Activated CD8-positive, alpha-beta memory T cell treated with anti-CD3 and anti-CD28 coated beads, Interleukin-2, amount 50 U/mL, for 48 hours (primary cell): ENCODE measurements at regions not wholly inside any gene's neighbourhood (a gene's known extent, or its start where the extent isn't known, plus 50 kb on each side); places are given as distances from the start of the nearest gene placed in this dataset.
A peak's percentile ranks its signal among the peaks of the same experiment; 100 is the strongest.
"Not testable (repeated sequence)": the region's sequence is repeated elsewhere in the genome, so short reads cannot be mapped to it uniquely, and the experiment has no call there.

ENCODE experiments used
- DNase-seq: peaks from one replicate; pipeline ENCODE4 v3.0.0-alpha.2; 2020

DNA sequence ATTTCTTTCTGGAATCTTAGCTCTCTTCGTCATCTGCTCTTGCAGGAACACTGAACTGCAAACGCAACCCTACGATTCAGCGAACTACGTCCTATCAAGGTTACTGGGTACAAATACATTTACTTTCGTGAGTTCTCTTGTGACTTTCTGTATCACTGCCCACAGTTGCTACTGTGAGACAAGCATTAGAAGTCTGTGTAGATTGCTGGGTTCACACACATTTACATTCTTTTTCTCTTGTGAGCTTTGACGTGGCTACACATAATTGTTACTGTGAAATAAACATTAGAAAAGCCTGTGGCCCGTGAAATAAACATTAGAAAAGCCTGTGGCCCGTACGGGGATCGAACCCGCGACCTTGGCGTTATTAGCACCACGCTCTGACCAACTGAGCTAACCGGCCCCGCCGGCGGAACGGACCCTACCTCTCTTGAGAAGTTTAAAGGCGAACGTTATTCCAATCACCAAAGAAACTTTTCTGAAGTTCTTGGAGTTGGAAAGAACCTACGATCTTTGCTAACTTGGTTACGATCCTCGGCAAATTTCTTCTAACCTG is 61.2 kb upstream of the ZNF322 start:
- DNase-seq = not testable (repeated sequence)

DNA sequence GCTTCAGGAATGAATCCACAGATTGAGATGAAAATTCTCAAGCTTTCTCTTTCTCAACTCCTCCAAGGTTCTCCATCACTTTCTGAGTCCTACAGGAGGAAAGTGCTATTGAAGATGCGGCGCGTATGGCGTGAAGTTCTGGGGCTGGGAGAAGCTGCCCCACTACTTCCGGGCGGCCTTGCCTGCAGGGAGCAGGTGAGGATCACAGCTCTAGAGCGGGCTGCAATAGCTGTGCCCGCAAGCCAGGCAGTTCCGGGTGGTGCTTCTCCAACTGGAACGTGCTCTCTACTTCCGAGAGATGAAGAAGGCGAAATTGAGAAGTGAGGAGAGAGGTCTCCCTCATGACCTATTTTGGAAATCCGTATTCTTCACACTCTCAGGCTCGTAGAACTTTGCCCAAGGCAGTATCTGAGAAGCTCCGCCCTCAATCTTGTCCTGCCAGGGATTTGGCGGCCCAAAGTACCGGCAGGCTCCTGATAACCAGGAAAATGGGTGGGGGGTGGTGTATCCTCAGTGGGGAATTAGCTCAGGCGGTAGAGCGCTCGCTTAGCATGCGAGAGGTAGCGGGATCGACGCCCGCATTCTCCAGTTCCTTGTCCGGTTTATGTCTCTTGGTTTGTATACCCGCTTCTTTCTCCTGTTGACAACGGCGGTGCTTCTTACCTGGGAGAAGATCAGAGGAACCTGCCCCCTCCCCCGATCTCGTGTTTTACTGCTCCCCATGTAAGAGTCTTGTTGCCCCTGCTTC is 70.6 kb upstream of the ZNF322 start:
- not testable (repeated sequence) for DNase-seq

GRCh38 chr6:26734776-26735472 is 75.4 kb upstream of the ZNF322 start:
- DNase-seq = not testable (repeated sequence)

DNA sequence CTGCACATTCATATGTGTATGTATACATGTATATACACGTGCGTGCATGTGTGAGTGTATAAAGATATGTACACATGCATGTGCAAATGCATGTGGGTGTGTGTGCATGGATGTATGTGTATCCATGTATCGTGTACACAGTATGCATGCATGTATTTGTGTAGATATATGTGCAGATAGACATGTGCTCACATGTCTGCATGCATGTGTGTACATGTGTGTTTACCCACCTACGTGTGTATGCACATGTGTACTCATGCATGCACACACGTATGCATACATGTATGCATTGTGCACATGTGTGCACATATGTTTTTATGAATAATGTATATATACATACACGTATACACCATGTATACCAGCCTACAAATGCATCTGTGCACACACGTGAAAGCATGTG is 80.3 kb upstream of the ZNF322 start:
- no peak for DNase-seq

GRCh38 chr6:26743157-26743821 is 83.7 kb upstream of the ZNF322 start:
- DNase-seq = peak; percentile 80

GRCh38 chr6:26743941-26744699 is 84.6 kb upstream of the ZNF322 start:
- no peak for DNase-seq

GRCh38 chr6:26744837-26745282 is 85.3 kb upstream of the ZNF322 start:
- not testable (repeated sequence) for DNase-seq

DNA sequence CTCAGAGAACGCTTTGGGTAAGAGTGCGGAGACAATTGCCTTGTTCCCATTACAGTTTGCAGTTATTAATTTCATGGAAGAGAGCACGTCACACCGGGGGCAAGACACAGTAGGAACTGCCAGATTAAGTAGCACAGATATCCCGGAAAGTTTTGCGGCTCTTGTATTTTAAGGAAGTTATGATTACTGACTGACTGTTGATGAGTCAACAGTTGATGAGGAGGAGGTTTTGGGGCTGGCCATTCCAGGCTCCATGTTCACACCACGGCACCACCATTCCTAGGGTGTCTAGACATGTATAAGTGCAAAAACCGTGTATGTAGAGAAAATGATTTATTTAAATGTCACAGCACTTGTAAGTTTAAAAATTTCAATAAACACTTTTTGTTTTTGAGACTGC is 86.4 kb upstream of the ZNF322 start:
- DNase-seq = not testable (repeated sequence)

DNA sequence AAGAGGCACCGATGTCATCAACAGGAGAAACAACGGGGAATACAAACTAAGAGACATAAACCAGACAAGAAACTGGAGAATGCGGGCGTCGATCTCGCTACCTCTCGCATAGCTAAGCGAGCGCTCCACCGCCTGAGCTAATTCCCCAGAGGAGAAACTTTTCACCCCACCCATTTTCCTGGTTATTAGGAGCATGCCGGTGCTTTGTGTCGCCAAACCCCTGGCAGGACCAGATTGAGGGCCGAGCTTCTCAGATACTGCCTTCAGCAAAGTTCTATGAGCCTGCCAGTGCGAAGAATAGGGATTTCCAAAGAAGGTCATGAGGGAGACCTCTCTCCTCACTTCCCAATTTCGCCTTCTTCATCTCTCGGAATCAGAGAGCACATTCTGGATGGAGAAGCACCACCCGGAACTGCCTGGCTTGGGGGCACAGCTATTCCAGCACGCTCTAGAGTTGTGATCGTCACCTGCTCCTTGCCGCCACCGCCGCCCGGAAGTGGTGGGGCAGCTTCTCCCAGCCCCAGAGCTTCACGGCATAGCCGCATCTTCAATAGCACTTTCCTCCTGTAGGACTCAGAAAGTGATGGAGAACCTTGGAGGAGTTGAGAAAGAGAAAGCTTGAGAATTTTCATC is 89.7 kb upstream of the ZNF322 start:
- not testable (repeated sequence) for DNase-seq

- DNase-seq = not testable (repeated sequence)
Observed at GRCh38 chr6:26749759-26750126, 90.2 kb upstream of the ZNF322 start.

DNA sequence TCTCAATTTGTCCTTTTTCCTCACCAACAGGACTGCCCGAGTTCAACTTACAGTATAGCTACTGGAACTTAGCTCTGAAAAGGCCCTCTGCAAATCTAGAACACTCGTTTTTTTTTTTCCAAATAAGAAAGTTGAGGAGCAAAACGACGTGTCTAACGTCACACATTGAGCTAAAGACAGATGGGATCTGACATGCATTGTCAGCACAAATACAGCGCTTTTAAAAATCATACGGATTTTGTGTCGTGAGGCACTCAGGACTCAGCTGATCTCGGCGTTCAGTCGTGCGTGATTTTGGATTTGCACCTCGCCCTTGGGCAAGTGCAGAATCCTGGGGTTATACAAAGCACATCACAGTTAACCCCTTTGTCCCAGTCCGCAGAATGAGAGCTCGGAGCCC is 94.7 kb upstream of the ZNF322 start:
- no peak for DNase-seq

DNA sequence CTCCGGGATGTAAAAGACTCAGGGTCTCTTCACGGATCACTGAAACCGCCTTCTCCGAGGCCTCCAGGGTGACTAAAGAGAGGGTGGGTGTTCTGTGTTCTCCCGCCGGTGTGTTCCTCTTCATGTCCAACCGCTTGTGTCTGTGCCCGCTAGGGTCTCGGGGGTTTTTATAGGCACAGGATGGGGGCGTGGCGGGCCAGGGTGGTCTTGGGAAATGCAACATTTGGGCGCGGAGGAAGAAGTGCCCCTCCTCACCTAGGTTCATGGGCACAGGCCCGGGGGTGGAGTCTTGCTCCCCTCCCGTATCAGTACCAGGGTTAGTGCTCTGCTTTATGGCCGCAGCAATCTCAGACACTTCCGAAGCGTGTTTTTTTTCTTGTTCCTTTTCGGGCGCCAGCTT is 95.3 kb upstream of the ZNF322 start:
- not testable (repeated sequence) for DNase-seq

DNA sequence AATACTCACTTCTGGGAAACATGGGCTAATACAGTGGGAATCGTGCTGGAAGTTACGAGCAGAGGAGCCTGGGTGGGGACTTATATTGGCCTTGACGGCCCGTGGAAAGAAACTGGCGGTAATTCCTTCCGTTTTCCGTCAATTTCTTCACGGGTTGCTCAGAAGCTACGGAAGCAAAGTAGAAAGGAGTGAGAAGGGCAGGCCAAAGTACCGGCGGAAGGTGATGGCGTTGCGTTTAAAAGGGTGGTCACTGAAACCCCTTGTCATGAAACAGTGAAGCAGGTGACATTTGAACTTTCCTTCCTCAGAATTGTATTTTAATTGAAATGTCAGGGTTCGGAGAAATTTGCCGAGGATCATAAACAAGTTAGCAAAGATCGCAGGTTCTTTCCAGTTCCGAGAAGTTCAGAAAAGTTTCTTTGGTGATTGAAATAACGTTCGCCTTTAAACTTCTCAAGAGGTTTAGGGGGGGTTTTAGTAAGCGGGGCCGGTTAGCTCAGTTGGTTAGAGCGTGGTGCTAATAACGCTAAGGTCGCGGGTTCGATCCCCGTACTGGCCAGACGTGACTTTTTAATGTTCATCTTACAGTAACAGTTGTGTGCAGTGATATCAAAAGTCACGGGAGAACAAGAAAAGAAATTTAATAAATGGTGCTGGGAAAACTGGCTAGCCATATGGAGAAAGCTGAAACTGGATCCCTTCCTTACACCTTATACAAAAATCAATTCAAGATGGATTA is 96.7 kb upstream of the ZNF322 start:
- peak; percentile 77 for DNase-seq

DNA sequence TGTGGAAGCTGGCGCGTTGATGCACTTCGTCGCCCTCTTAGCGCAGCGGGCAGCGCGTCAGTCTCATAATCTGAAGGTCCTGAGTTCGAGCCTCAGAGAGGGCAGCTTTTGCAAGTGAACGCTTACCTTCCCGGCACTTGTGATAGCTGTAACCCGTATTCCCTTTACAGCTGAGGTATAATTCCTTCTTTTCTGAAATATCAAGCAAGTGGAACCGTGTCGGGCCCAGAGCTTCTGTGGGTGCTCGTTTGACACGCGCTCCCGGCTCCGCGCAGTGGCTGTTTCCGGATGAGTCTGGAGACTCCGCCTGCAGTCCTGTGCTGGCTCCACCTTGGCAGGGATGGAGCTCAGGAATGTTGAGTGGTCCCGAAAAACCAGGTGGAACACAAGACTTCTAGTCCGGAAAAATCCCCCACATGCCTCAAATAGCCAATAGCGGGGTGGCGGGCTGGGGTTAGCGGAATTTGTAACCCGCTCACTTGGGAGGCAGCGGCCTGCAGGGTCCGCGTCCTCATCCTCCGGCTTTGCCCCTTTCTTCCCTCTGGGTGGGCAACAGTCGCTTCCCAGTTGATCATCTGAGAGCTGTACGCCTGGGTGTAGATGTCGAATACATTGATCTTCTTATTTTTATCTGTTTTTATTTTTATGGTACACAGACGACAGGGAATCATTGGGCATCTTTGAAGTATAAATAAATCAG is 106.8 kb upstream of the ZNF322 start:
- DNase-seq = not testable (repeated sequence)

DNA sequence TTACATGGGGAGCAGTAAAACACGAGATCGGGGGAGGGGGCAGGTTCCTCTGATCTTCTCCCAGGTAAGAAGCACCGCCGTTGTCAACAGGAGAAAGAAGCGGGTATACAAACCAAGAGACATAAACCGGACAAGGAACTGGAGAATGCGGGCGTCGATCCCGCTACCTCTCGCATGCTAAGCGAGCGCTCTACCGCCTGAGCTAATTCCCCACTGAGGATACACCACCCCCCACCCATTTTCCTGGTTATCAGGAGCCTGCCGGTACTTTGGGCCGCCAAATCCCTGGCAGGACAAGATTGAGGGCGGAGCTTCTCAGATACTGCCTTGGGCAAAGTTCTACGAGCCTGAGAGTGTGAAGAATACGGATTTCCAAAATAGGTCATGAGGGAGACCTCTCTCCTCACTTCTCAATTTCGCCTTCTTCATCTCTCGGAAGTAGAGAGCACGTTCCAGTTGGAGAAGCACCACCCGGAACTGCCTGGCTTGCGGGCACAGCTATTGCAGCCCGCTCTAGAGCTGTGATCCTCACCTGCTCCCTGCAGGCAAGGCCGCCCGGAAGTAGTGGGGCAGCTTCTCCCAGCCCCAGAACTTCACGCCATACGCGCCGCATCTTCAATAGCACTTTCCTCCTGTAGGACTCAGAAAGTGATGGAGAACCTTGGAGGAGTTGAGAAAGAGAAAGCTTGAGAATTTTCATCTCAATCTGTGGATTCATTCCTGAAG is 111.6 kb upstream of the ZNF322 start:
- not testable (repeated sequence) for DNase-seq

GRCh38 chr6:26773414-26773813 is 113.9 kb upstream of the ZNF322 start:
- not testable (repeated sequence) for DNase-seq

- not testable (repeated sequence) for DNase-seq
Observed at GRCh38 chr6:26780563-26780962, 121.0 kb upstream of the ZNF322 start.

GRCh38 chr6:26795474-26796307 is 136.1 kb upstream of the ZNF322 start:
- not testable (repeated sequence) for DNase-seq
